T47D (cell line): ENCODE measurements at regions not wholly inside any gene's neighbourhood (a gene's known extent, or its start where the extent isn't known, plus 50 kb on each side); places are given as distances from the start of the nearest gene placed in this dataset.

Experiments
- DNase-seq, 2 experiments: peaks; one replicate each; pipeline versions ENCODE4 v3.0.0 to v3.0.0-alpha.2; 2011 to 2012; ENCODE audit warnings: low read depth in 1 of 2, low spot score in 1 of 2
- JUND ChIP-seq: IDR thresholded peaks from 2 replicates; pipeline ENCODE4 v1.6.1; 2012; ENCODE audit warnings: low read depth
- in situ Hi-C: cut with HindIII; loops from 2 replicates; pipeline ENCODE4 v1.10.0; 2016; ENCODE audit warnings: low sequenced_read_pairs, low pct_unique_long_range_greater_than_20kb

DNA sequence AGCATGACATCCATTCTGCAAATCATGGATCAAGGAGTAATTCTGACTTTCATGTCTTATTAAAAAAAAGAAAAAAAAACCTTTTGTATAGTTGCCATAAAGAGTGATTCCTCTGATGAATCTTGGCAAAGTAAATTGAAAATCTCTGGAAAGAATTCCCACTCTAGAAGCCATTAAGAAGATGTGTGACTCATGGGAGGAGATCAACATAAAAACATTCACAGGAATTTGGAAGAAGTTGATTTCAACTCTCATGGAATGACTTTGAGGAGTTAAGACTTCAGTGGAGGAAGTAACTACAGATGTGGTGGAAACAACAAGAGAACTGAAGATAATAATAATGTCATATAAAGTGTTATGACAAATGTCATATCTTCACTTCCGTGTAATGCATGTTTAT, 204.2 kb downstream of the PABPC4L start:
- DNase-seq, result no peak
- in situ Hi-C loops, result no loop called here
- TF ChIP-seq JUND, result no peak

GRCh38 chr4:133996431-133997121, 205.0 kb downstream of the PABPC4L start:
- in situ Hi-C loops, result no loop called here
- no peak for DNase-seq
- TF ChIP-seq JUND, result no peak

- no peak for DNase-seq
- in situ Hi-C loops, result no loop called here
- TF ChIP-seq JUND, result no peak
Observed at GRCh38 chr4:133995243-133995960, 206.2 kb downstream of the PABPC4L start.

DNA sequence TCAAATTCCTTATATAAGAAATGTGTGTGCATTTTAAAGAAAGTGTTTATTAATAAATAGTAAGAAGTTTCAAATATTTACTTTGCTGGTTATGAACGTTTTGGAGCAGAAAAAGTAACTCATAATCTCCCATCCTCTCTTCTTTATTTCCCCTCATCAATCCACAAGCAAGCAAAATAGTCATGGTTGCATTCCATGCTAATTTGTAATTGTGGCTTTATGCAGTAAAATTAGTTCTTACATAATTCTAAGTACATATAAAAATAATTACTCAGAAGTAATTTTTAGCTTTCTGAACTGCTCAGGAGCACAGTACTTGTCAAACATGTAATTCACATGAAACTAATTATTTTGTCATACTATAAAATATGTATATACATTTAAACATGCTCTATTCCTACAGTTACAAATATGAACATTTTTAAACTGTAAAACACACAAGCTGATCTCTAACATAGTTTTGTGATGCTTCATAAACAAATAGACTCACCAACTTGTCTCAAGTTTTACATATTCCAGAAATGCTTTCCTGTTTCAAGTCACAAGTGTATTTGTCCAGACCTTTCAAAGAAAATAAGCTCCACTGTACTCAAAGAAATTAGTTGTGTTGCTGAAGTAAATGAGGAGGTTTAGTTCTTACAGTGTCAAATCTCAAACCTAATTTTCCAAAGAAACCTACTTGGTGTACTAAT, 218.9 kb downstream of the PABPC4L start:
- DNase-seq, result no peak
- no peak for TF ChIP-seq JUND
- in situ Hi-C loops, result no loop called here

DNA sequence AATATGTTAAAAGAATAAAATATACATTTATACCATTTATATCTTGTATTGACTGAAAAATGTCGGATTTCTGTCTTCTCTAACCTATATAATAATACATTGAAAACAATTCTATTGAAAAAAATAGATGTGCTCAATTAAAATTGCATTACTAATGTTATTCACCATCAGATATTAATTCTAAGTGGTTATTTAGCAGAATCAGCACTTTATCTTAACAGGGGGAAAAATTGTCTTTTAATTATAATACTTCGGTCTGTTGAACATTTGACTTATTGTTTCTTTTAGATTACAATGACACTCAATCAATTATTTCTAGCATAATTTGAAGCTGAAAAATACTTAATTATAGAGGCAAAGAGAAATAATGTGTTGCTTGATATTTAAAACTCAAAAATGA, 220.3 kb downstream of the PABPC4L start:
- TF ChIP-seq JUND, result no peak
- DNase-seq, result no peak
- in situ Hi-C loops, result no loop called here

- DNase-seq, result no peak
- no peak for TF ChIP-seq JUND
- in situ Hi-C loops, result no loop called here
Observed at GRCh38 chr4:133972586-133972985, 229.0 kb downstream of the PABPC4L start.

DNA sequence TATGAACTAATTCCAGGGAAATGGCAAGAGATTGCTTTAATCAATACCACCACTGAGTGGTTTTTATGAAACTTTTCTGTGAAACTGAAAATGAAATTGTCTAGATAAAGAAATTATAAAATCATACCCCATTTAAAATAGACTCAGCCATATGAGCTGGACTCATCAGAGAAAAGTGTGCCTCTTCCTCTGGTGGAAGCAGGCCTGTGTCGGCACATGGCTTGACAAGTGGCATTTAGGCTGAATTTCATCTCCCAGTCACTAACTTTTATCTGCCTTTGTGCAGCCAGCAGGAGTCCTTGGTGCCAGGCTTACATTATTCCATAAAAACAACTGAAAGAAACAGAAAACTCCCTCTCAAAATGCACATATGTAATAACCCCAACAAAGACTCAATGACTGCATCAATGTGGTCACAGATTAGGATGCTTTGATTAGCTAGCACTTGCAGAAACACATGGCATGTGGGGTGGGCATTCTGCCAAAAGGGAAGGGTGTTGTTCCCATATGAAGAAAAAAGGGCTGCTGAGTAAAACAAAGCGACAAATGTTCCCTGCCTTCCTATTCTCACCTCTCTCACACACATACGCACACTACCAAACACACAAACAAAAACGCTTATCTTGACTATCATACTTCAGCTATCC, 232.3 kb downstream of the PABPC4L start:
- DNase-seq, result peak in 1 of 2 experiments; percentile 16
- TF ChIP-seq JUND, result no peak
- in situ Hi-C loops, result no loop called here

DNA sequence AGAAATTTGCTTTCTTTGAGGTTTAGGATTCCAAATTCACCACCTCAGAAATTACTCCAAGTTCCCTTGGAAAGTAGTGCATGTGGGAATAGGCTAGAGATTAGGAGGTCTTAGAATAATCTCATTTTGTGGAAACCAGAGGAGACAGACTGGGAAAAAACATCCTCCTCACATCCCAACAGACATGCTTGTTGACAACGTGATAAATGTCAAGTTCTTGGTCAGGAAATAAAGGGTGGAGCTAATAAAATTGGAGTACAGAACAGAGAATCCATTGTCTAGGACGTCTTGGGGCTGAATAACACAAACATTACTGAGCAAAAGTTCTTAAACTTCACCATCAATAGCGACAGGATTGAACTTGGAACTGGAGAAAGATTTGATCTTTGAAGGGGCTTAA, 233.4 kb downstream of the PABPC4L start:
- in situ Hi-C loops, result no loop called here
- TF ChIP-seq JUND, result no peak
- no peak for DNase-seq

DNA sequence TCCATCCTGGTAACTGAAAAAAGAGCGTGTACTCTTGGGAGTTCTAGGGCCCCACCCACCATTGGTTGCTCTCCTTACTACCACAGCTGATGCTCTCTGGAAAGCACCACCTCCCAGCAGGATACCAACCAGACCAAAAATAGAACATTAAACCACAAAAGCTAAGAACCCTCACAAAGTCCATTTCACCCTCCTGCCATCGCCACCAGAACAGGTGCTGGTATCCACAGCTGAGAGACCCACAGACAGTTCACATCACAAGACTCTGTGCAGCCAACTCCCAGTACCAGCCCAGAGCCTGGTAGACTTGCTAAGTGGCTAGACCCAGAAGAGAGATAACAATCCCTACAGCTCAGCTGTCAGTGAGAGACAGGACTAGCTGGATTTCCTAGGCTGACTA, 240.6 kb downstream of the PABPC4L start:
- in situ Hi-C loops, result no loop called here
- DNase-seq, result peak in 1 of 2 experiments; percentile 10
- TF ChIP-seq JUND, result no peak

- DNase-seq, result no peak
- in situ Hi-C loops, result no loop called here
- TF ChIP-seq JUND, result no peak
Observed at GRCh38 chr4:133943081-133943480, 258.5 kb downstream of the PABPC4L start.

- in situ Hi-C loops, result no loop called here
- no peak for DNase-seq
- TF ChIP-seq JUND, result no peak
Observed at GRCh38 chr4:133938061-133938460, 263.5 kb downstream of the PABPC4L start.

DNA sequence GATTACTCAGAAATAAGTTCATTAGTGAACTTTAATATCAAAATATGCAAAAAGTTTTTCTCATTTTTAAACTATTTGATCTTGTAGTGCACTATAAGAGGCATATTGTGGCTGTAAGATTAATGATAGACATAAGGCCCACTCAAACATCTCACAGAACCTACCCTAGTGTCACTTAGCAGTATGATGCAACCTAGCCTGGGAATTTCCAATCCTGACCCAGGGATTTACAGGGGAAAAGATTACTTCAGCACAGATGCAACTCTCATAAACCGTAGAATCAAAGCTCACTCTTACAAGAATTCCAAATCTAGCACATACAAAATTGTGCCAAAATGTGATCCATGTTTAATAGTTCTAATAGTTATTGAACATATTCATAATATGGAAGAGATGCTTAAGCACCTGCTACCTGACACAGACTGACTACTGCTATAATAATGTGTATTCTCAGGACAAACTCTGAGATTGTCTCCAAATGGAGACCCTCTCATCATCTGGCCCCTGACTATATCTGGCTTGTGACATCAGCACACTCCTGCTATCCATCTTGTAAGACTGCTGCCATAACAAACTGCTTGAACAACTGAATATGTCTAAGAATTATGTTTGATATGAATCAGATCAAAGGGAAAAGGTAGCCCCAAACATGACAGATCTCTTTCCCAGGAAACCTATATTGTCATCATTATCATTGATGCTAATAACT, 271.9 kb downstream of the PABPC4L start:
- no peak for TF ChIP-seq JUND
- in situ Hi-C loops, result no loop called here
- no peak for DNase-seq
